Lower leg skin (tissue), 3 donors: ENCODE measurements at regions not wholly inside any gene's neighbourhood (a gene's known extent, or its start where the extent isn't known, plus 50 kb on each side); places are given as distances from the start of the nearest gene placed in this dataset.

Experiments
- POLR2A ChIP-seq, 2 donors: fragments of 450-650 bp; IDR thresholded peaks; one replicate each; pipeline ENCODE4 v1.6.1; 2016 to 2017; ENCODE audit warnings: antibody characterized with exemption in 2 of 2, mild to moderate bottlenecking in 1 of 2, moderate library complexity in 1 of 2
- TF ChIP-seq, protein P1 (sequence below), 3 donors: fragments of 450-650 bp; IDR thresholded peaks; one replicate each; pipeline ENCODE4 v1.5.1; 2016; ENCODE audit warnings: antibody characterized with exemption in 3 of 3, mild to moderate bottlenecking in 3 of 3, moderate library complexity in 2 of 3

DNA sequence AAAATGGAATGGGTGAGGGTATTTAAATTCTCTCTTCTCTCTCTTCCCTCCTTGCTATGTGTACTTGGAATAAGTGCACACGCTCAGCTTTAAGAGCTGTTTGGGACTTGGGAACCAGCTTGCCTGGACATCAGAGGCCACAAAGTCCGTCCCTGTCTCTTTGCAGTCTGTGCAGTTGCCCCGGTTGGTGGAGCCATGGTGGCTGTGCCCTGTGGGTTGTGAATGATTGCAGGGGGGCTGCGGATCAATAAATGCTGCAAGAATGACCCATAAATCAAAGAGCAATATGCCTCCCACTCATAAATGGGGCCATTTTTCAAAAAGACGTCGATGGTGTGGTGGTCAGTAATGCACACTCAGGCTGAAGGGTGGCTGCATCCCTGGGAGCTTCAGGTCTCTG, 135.1 kb upstream of the CST7 start:
- TF ChIP-seq, protein P1, sequence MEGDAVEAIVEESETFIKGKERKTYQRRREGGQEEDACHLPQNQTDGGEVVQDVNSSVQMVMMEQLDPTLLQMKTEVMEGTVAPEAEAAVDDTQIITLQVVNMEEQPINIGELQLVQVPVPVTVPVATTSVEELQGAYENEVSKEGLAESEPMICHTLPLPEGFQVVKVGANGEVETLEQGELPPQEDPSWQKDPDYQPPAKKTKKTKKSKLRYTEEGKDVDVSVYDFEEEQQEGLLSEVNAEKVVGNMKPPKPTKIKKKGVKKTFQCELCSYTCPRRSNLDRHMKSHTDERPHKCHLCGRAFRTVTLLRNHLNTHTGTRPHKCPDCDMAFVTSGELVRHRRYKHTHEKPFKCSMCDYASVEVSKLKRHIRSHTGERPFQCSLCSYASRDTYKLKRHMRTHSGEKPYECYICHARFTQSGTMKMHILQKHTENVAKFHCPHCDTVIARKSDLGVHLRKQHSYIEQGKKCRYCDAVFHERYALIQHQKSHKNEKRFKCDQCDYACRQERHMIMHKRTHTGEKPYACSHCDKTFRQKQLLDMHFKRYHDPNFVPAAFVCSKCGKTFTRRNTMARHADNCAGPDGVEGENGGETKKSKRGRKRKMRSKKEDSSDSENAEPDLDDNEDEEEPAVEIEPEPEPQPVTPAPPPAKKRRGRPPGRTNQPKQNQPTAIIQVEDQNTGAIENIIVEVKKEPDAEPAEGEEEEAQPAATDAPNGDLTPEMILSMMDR (IDR thresholded peaks at IDR 0.05) = no peak
- TF ChIP-seq POLR2A (IDR thresholded peaks at IDR 0.05) = no peak
